ENCODE measurements at regions not wholly inside any gene's neighbourhood (a gene's known extent, or its start where the extent isn't known, plus 50 kb on each side); places are given as distances from the start of the nearest gene placed in this dataset.

DNA sequence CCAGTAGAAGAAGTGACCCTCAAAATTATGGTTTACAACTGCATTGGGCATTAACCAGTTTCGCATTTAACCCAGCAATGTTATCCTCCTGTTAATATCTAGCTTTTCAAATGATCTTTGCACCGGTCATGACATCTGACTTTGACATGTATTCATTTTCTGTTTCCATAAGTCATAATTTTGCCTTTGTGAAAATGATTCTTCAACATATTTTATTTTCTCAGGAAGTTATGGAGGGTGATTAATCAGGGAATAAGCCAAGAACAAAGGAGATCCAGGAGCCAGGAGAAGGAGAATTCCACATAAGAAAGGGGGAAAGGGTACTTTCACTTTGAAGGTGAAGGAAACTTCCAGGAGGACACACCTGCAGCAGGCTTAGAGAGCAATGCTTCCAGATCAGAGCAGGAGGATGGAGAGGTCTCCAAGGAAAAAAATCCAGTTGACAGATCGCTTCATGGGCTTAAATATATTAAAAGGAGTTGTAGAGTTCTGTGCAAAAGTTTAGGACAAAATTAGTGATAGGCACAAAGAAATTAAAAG lies 92.1 kb upstream of the FAM3C start:
- DNase-seq = no peak

DNA sequence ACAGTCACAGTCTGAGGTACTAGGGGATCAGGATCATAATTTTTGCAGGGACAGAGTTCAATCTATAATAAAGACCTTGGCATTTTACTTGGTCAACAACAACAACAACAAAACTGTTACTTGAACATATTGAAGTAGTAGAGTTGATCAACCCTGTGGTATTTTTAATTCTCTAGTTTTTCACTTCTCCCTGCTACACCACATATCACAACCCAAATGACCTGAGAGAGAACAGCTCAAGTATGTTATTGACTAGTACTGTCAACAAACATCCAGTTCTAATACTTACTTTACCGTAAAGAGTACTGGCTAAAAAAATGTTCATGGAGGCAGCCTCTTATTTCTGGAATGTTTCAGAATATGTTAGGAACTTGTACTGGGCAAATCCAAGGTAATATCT lies 90.5 kb upstream of the FAM3C start:
- DNase-seq = no peak

DNA sequence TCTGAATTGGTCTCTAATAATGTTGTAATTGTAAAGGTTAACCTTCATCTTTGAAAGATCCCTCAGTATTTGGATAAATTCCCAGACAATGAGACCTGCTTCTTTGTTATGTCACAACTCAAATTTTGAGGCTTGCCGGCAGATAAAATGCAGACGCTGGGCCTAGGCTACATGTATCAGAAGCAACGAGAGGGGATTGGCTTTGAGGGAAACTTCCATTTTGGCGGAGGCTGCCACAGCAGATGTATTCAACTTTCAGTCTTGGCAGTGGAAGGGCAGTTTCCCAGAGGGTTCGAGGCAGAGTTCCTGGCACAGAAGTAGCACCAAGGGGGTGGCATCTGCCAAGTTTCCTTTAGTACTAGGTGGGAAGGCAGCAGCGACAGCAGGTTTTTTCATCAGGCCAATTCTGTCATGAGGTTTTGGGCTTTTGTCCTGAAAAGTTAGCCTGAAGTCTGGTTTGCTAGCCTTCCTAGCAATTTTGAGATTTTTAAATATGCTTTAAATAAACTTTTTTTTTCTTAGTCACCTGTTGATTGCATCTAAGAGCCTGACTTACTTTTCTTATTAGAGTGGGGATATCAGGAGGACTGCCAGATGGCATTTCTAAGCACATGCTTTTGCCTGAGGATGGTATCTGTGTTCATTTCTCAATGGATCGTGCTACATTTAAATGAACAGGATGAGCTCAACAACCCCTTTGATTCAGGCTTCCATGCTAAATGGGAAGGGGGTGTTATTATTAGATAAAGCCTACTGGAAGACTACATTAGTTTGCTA lies 89.5 kb upstream of the FAM3C start:
- no peak for DNase-seq

DNA sequence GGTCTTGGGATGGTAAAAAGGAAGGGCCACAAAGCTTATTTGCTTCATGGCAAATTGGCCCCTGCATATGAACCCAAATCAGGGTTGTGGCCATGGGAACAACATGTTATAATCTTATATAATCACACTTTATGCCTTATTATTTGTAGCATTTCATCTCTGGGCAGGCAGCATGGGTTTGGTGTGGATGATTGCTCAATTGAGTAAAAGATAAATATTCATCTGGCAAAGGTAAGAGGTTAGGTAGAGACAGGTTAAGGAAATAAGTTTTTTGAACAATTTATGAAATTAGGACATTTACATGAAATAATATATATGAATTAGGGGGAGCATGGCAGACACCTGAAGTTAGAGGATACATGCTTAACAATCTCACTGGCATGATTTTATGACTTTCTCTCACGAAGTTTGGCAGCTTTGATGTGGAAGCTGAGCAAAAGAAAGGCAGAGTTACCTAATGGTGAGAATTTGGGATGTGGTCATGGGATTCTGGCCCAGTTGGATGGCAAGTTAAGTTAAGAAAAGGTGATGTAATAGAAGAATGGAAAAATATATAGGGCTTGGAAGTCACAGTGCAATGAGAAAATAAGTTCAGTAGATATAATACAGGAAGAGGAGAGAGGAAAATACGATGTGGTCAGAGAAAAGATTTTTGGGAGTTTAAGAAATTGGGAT lies 88.1 kb upstream of the FAM3C start:
- DNase-seq = no peak

DNA sequence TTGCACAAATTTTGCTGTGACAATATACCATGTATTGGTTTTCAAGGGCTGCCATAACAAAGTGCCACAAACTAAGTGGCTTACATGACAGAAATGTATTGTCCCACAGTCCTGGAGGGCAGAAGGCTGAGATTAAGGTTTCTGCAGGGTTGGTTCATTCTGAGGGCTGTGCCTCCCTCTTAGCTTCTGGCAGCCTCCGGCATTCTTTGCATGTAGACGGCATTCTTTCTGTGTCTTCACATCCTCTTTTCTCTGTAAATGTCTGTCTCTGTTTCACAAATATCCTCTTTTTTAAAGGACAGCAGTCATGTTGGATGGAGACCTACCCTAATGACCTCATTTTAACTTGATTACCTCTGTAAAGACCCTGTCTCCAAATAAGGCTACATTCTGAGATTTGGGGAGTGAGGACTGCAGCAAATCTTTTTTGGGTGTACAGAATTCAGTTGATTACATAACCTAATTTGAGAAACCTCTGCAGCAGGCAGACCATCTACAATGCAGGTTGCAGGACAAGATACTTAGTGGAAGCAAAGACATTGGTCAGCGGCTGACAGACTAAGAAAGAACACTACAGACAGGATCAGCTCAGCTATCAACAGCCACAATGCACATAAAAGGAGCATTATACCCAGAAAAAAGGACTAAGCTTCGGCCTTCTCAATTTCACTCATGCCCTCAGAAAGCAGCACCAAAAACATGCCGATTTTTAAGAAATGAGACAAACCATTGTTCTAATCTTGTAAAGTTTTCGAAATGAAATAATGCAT lies 84.6 kb upstream of the FAM3C start:
- DNase-seq = no peak

DNA sequence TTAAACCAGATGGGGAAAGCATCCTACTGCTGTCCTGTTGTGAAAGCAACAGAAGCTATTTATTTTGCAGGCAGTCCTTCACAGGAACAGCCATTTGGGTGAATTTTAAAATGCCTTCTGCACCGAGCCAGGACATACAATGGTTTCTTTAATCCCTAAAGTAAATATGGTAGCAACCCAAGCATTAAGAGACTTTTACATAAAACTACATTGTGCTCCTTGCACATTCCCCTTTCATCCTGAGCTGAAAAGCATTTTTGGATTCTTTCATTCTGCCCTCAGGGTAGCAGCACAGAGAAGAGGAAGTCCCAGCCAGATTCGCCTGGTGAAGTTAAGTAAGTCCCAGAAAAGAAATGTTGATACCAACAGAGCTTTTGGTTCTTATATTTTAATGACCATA lies 84.0 kb upstream of the FAM3C start:
- peak; percentile 4 to 8 for DNase-seq

DNA sequence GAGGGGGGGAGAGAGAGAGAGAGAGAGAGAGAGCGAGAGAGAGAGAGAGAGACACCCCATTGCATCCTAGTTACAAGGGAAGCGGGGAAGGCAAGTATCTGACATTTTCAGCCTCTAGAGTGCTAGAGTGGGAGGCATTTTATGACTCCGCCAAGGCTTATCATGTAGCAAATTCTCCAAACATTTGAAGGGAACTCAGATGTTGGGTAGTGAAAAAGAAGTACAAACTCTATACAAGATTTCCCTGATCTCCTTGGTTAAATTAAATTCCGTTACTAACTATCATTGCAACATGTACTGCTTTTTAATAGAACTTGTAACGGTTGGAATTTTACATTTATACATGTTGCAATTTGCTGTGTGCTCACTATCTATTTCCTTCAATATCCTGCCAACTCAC lies 83.4 kb upstream of the FAM3C start:
- no peak for DNase-seq

DNA sequence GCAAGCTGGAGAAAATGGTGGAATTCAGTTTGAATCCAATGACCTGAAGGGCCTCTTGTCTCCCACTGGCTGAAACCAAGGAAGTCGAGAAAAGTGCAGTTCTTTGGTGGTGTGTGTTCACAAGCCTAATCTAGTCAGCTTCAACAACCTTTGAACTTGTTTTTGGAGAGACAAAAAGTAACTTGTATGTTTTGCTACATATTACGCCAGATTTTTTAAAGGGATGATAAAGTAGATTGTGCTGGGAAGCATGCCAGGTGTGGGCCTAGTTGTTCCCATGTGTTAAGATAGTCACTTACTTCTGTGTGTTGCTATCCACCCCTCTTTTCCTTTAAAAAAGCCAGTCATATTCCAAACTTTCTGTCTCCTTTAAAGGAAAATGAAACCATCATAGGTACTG lies 79.7 kb upstream of the FAM3C start:
- no peak for DNase-seq

DNA sequence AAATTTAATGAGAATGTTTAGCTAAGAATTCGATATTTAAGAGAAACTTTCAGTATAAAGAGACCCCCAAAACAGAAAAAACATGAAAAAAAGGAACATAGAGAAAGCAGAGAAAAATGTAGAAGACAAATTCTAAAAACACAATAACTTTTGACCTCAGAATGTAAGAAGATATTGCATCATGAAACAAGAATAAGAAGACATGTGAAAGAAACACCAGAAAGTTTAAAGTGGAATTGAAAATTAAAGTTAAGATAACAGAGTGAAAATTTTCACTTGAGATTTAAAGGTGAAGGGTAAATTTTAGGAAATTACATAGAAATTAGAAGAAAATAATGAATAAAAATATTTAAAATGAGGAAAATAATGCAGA lies 78.2 kb upstream of the FAM3C start:
- DNase-seq = no peak

DNA sequence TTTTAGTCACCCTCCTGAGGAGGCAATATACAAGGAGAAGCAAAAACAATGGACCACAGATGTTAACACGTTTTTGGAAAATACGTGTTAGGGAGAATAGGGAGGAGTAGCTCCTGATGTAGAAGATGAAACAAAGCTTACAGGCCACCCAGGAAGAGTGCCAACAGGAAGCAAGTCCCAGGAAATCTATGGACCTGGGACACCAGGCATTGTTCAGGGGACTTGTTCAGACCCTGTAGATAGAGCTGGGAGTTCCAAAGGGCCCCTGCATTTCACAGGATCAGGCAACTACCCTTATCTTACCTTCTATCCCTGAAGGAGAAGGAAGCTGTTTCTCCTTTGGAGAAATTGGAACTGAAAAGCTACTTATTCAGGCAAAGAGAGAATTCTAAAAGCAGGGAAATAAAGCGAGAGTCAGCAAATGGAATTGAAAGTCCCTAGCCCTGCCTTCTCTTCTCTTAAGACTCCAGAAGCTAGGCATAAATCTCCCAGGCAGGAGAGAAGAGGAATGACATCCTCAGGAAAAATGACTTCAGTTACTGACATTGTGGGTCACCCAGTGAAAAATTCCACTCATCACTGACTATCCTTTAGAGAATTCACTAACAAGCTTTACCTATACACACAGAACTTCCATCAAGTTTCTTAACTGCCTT lies 77.7 kb upstream of the FAM3C start:
- DNase-seq = no peak

DNA sequence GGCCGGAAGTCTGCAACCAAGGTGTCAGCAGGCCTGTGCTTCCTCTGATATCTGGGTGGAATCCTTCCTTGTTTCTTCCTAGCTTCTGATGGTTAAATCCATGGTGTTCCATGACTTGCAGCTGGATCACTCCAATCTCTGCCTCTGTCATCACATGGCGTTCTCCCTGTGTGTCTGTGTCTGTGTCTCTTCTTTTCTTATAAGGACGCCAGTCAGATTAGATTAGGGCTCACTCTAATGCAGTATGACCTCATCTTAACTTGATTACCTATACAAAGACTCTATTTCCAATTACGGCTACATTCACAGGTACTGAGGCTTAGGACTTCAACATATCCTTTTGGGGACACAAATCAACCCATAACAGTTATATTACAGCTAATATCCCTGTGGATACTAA lies 70.3 kb upstream of the FAM3C start:
- DNase-seq = no peak

DNA sequence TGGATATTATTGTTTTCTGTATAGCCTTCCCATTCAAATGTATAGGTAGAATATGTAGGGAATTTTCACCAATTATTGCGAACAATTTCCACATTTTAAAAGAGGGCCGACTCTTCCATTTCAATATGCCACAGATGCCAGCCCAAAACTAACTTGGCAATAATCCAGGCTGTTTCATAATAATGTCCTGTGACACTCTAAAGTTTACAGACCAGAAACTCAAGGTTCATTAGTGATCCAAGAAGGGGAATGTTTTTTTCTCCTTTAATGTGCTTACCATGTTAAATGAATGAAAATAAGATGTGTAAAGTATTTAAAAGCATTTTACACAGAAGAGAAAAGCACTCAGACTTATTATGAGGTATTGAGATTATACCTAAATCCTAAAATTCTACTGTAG lies 63.0 kb upstream of the FAM3C start:
- no peak for DNase-seq

DNA sequence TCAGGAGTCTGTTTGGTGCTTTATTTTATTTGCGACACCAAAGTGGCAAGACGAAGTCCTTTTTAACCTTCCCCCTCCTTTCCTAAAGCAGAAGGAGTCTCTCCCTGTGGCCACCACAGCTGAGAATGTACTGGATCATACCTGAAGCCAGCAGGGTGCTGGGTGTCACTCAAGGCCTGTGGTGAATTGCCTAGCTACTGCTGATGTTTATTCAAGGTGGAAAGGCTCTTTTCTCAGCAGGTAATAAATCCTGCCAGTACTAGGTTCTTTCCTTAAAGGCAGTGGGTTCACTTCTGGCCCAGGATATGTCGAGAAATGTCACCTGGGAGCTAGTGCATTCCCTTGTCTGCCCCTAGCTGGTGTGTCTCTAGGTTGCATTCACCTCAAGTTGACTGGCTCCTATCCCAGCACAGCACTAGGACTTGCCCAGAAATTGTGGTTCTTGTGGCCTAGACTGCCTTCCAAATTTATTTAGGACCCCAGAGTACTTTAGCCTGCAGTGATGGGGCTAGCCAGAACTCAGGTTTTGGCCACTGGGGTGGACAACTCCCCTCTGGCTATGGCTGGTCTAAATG lies 60.8 kb upstream of the FAM3C start:
- DNase-seq = no peak

DNA sequence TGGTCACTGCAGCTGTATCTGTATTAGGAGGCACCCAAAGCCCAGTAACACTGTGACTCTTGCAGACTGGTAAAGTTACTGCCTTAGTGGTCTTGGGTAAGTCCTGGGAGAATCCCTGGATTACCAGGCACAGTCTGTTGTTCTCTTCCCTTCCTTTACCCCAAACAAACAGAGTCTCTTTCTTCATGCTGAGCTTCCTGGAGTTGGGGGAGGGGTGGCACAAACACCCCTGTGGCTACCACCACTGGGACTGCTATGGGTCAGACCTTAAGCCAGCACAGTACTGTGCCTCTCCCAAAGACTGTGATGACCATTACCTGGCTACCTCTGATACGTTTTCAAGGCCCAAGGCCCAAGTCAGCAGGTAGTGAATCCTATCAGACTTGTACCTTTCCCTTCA lies 59.9 kb upstream of the FAM3C start:
- no peak for DNase-seq

DNA sequence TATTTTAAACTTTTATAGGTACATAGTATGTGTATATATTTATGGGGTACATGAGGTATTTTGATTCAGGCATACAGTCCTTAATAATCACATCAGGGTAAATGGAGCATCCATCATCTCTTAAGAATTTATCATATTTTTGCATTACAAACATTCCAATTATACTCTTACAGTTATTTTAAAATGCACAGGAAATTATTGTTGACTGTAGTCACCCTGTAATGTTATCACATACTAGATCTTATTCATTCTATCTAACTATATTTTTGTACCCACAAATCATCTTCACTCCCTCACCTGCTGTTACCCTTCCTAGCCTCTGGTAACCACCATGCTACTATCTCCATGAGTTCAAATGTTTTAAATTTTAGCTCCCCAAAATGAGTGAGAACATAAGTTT lies 56.3 kb upstream of the FAM3C start:
- DNase-seq = no peak

DNA sequence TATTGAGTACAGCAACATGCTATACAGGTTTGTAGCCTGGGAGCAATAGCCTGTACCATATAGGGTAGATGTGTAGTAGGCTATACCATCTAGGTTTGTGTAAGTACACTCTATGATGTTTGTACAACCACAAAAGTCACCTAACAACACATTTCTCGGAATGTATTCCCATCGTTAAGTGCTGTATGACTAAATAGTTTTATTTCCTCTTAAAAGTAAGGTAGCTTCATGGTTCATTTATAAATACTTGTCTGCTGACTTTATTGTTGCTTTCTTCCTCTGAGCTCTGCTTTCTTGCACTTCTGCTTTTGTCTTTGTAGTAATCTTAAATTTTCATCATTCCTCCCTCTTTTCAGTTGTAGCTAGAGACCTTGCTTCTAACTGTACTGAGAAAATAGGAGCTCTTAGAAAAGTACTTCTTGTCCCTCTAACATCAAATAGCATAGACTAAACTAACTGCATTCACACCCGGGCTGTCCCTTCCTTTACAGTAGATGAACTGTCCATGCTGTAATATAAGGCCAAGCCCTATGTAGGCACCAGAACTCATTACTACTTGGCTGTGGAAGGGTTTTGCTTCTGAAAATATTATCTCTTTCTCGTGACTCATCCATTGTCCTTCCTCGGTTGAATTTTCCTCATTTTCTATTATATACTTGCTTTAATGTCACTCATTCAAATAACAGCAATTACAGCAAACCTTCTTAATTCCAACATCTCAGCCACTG lies 55.4 kb upstream of the FAM3C start:
- no peak for DNase-seq

DNA sequence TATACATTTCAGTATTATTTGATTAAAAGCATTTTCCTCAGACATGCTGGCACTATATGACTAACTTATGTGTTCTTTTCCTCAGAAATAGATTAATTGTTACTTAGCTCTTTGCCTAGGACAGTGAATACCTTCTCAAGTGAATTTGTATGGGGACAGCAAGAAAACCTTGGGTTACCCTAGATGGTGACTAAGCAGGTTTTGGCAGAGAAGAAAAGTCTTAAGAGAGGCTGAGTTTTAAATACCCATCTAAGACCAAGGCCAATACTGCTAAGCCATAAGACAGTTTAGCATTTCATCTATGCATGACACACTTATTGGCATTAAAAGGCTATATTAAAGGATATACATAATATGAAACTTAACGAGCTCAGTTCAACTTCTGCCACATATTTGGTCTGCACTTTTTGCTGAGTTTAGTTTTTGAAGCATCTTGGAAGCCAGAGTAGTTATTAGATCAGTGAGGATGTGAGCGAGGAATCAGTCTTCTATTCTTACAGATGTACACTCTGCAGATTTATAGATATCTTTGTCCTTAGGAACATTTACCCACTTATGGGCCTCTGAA lies 54.6 kb upstream of the FAM3C start:
- DNase-seq = no peak

DNA sequence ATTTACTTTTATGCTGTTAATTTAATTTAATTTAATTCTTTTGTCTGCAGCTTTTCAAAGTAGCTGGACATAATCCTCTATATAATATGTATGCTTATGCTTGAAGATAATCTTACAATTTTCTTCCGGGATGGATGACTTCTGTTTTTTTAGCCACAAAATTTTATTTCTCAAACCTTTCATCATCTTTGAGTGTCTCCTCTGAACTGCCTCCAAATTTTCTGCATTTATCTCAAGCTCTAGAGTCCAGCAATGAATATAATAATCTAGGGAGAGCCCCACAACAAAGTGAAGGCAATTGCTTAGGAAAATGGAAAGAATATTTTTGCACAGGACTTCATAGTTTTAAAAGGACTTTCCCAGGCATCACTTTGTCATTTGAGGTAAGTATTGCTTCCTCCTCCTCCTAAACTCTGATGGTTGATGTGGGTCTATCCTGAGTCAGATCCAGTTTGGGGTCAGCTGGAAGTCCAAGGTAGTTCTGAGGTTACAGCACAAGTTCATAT lies 53.7 kb upstream of the FAM3C start:
- DNase-seq = no peak

DNA sequence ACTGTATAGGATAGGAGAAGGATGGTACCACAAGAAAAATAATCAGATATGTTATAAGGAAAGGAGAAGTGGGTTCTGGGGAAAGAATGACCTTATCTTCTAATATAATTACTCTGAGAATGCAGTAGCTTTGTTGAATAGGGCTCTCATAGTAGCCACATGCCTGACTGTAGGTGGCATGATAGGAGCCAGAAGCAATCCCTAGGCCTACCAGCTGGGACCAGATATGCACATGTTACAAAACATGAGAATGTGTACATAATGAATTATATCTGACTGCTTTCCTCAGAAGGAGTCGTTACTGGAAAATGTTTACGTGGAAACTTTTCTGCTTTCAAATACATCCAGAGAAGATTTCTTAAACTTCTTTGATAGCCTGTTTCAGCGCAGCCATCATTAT lies 53.2 kb upstream of the FAM3C start:
- DNase-seq = no peak

DNA sequence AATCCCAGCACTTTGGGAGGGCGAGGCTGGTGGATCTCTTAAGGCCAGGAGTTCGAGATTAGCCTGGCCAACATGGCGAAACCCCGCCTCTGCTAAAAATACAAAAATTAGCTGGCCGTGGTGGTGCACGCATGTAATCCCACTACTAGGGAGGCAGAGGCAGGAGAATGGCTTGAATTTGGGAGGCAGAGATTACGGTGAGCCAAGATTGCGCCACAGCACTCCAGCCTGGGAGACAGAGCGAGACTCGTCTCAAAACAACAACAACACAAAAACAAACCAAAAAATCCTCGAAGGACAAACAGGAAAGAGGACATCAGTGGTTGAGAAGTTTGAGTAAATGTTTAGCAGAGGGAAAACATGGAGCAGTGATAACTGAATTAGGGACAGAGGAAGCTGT lies 52.3 kb upstream of the FAM3C start:
- no peak for DNase-seq

DNA sequence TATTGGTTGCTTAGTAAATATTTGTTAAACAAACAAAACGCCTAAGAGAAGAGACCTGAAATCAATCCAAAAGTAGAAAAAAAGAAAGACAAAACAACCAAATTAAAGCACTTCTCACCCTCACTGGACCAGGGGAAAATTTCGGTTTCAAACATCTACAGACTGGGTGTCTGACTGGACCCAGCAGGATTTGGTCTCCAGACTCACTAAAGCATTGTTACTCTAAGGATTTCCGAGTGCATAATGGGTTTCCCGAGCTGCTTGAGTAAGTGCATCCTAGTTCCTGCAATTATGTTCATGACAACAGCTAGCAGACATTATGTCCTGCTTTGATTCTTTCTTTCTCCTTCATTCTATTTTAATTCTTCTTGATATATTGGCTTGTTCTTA lies 51.8 kb upstream of the FAM3C start:
- no peak for DNase-seq

All from Kasumi-1 (cell line).